Fibroblast of mammary gland (primary cell): ENCODE measurements at regions not wholly inside any gene's neighbourhood (a gene's known extent, or its start where the extent isn't known, plus 50 kb on each side); places are given as distances from the start of the nearest gene placed in this dataset.

Source experiments
- DNase-seq: peaks from one replicate; pipeline ENCODE4 v3.0.0-alpha.2; 2010; ENCODE audit warnings: low read depth
- H3K4me3 ChIP-seq: 2 replicates; pipeline ENCODE4 v1.5.1; 2011; ENCODE audit warnings: low read depth, mild to moderate bottlenecking, low read length, moderate library complexity; ENCODE audit not compliant: control insufficient read depth
- TF ChIP-seq, protein P1 (sequence below): conservative IDR thresholded peaks from 2 replicates; pipeline ENCODE4 v1.5.1; 2011; ENCODE audit warnings: low read depth, low read length, inconsistent platforms; ENCODE audit not compliant: control insufficient read depth, insufficient read depth

DNA sequence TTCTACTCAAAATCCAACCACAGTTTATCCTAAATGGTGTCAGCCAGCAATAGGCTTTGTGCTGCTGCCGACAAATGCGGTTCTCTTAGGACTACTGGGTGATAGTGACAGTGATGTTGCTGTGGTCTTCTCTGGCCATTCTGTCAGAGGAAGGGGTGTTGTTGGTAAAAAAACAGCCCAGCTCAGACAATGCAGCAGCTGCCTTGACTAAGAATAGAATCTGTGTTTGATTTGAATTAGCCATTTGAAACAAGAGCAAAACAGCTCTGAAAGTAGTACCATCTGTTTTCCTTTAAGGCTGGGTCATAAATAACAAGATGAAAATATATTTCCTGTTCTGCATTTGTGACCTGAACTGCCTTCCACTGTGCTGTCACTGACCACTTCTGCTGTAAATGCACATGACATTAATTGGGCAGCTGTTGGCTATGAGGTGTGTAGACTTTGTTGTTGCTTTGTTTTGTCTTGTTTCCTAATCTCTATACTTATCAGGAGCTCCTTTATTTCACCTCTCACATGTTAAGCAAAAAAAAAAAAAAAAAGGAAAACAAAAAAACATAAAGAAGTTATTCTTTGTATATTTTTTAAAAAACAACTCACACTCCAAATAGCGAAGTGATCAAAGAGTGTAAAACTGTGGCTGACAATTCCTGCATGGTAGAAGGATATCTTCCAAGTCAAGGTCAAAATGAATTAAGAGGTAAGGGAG, 497.8 kb upstream of the ARID1B start:
- H3K4me3 ChIP-seq, result no peak overlapping the region
- no peak for DNase-seq
- TF ChIP-seq, protein P1, sequence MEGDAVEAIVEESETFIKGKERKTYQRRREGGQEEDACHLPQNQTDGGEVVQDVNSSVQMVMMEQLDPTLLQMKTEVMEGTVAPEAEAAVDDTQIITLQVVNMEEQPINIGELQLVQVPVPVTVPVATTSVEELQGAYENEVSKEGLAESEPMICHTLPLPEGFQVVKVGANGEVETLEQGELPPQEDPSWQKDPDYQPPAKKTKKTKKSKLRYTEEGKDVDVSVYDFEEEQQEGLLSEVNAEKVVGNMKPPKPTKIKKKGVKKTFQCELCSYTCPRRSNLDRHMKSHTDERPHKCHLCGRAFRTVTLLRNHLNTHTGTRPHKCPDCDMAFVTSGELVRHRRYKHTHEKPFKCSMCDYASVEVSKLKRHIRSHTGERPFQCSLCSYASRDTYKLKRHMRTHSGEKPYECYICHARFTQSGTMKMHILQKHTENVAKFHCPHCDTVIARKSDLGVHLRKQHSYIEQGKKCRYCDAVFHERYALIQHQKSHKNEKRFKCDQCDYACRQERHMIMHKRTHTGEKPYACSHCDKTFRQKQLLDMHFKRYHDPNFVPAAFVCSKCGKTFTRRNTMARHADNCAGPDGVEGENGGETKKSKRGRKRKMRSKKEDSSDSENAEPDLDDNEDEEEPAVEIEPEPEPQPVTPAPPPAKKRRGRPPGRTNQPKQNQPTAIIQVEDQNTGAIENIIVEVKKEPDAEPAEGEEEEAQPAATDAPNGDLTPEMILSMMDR, result no peak

DNA sequence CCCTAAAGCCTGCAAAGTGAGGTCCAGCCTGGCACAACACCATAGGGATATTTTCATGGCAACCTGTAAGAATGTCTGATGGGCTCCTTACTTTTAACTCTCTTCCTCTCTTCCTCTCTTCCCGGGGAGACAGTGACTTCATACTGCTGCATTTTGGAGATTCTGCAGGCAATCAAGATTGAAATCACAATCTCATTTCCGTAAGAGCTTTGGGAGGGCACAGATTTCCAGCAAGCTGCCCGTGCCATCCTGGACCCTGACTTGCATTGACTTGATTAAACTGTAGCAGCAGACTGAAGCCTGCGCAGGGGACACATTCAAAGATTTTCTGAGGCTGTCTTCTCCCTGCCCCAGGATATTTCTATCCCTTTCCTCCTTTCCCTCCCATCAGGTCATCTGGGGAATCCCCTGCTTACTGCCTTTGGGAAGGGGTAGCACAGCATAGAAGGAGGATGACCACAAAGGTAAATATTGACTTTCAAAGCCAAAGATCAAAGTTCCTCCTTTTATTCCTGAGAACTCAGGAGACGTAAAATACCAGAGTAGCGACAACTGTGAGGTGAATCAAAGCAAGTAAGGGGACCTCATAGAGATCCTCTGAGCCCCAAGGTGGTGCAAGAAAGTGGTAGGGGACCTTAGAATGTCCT, 504.0 kb upstream of the ARID1B start:
- no peak for DNase-seq
- H3K4me3 ChIP-seq, result no peak overlapping the region
- TF ChIP-seq, protein P1, result no peak

DNA sequence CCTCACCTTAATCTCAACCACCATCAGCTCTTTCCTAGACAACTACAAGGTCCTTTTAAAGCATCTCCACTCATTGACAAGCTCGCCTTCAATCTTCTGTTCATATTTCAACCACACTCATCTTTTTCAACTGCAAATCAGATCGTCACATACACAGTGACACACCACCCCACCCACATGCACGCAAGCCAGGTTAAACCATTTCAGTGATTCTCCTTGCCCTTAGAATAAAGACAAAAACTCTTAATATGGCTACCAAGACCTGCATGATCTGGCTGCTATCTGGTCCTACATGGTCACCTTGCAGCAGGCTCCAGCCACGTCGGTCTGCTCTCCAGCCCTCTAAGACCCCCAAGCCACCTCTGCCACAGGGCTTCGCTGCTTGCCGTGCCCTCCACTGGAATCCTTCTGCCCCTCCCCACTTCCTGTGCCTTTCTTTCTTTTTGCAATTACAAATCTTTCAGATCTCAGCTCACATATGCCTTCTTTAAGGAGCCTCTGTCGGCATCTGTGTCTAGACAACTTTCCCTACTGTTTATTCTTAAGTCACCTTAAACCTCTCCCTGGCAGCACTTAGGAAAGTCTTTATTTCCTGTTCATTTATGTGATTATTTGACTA, 507.3 kb upstream of the ARID1B start:
- TF ChIP-seq, protein P1, result no peak
- no peak overlapping the region for H3K4me3 ChIP-seq
- no peak for DNase-seq

DNA sequence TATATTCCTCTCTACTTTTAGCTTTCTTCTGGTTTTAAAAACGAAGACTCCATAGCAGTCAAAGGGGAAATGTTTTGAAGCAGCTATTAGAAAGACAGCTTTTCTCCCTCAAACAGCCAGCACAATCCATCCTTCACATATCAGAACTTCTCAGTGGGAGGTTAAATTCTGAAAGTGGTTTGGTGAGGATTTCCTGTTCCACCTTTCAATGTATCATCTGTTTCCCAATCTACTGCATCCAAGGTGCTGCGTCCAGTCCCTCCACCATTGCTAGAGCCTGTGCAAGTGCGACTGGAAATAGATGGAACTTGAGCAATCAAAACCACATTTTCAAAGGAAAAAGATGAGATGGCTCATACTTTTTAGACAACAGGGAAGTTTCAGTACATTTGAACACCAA, 508.3 kb upstream of the ARID1B start:
- no peak overlapping the region for H3K4me3 ChIP-seq
- DNase-seq, result no peak
- TF ChIP-seq, protein P1, result no peak

- no peak for DNase-seq
- no peak overlapping the region for H3K4me3 ChIP-seq
- TF ChIP-seq, protein P1, result no peak
These were observed 515.2 kb upstream of the ARID1B start for GRCh38 chr6:156262014-156262413.

GRCh38 chr6:156260815-156261214, 516.4 kb upstream of the ARID1B start:
- no peak for DNase-seq

More at GRCh38 chr6:156260815-156261214, 516.4 kb upstream of the ARID1B start:
- no peak overlapping the region for H3K4me3 ChIP-seq
- TF ChIP-seq, protein P1, result no peak
